ENCODE measurements at regions not wholly inside any gene's neighbourhood (a gene's known extent, or its start where the extent isn't known, plus 50 kb on each side); places are given as distances from the start of the nearest gene placed in this dataset.
"Not testable (repeated sequence)": the region's sequence is repeated elsewhere in the genome, so short reads cannot be mapped to it uniquely, and the experiment has no call there.

GRCh38 chr16:86277221-86277620 lies 233.1 kb upstream of the FOXF1 start:
- ATAC-seq (no peak), DNase-seq (ENCODE audit: low read depth, low spot score) (no peak), FAIRE-seq (no peak)
- no TSS peak for BruUV-seq (replicated peaks)
- TF ChIP-seq ESRRA (IDR thresholded peaks at IDR 0.05; ENCODE audit: low read length) (no peak), CBFB (IDR thresholded peaks at IDR 0.05; ENCODE audit: low read depth) (no peak), SPI1 (IDR thresholded peaks at IDR 0.05; ENCODE audit: borderline replicate concordance, insufficient read depth, low read depth, low read length) (no peak), SMAD5 (IDR thresholded peaks at IDR 0.05; ENCODE audit: low read depth) (no peak), PAX5 (IDR thresholded peaks at IDR 0.05; ENCODE audit: borderline replicate concordance, low read depth, low read length) (no peak), SIN3A (IDR thresholded peaks at IDR 0.05; ENCODE audit: low read depth, low read length) (no peak), ASH2L (IDR thresholded peaks at IDR 0.05; ENCODE audit: borderline replicate concordance, low read depth) (no peak), ZSCAN29 (IDR thresholded peaks at IDR 0.05) (no peak), NR2C1 (IDR thresholded peaks at IDR 0.05) (no peak), NFYA (IDR thresholded peaks at IDR 0.05; ENCODE audit: borderline replicate concordance, low read depth, low read length) (no peak), CBX3 (IDR thresholded peaks at IDR 0.05; ENCODE audit: borderline replicate concordance, low read depth) (no peak), BCL11A (IDR thresholded peaks at IDR 0.05; ENCODE audit: low read depth, low read length) (no peak), NRF1 (conservative IDR thresholded peaks at IDR 0.05; ENCODE audit: low read depth, low read length) (no peak)
- Histone ChIP-seq H3K4me3 (no peak overlapping the region), H3K27me3 (replicated peaks in 1 of 2; ENCODE audit: control insufficient read depth in 2 of 2, insufficient read depth in 2 of 2, low read length in 1 of 2) (peaks cover 0 to 3% of the 10 kb centered on the region in 2 experiments; a peak in 2 of 4 replicates), H3K79me2 (ENCODE audit: control insufficient read depth, insufficient read depth, low read length) (no peaks in the 10 kb centered on the region), H4K20me1 (ENCODE audit: control insufficient read depth, insufficient read depth) (no peaks in the 10 kb centered on the region), H2AFZ (ENCODE audit: control insufficient read depth, low read depth, low read length) (no peak overlapping the region), H3K9ac (ENCODE audit: control insufficient read depth, insufficient read depth, low read length) (no peak overlapping the region), H3K36me3 (ENCODE audit: control insufficient read depth in 2 of 2, insufficient read depth in 2 of 2, low read length in 1 of 2) (no peaks in the 10 kb centered on the region), H3K9me3 (replicated peaks; ENCODE audit: control insufficient read depth, insufficient read depth, low read length) (no peaks in the 10 kb centered on the region), H3K4me2 (ENCODE audit: control insufficient read depth, insufficient read depth) (no peak overlapping the region), H3K4me1 (ENCODE audit: control insufficient read depth, insufficient read depth, low read length) (no peaks in the 10 kb centered on the region), H3K27ac (ENCODE audit: control insufficient read depth, insufficient read depth) (no peak overlapping the region)
- 18% methylated on average over 3 of the region's 3 CpGs for WGBS (ENCODE audit: insufficient coverage, insufficient replicate concordance, low lambda C conversion rate, missing lambda C conversion rate)
- CTCF ChIA-PET: no interaction called here
- intact Hi-C loops (cut with micrococcal nuclease; ENCODE audit: unreplicated experiment) (no loop called here), in situ Hi-C loops (cut with MboI) (no loop called here)
- SMC1A ChIA-PET (ENCODE audit: uncharacterized antibody, unreplicated experiment): no interaction called here
- POLR2A ChIA-PET: no interaction called here
- RAD21 ChIA-PET (ENCODE audit: unreplicated experiment): no interaction called here

- 41% methylated on average over 4 of the region's 4 CpGs for WGBS (ENCODE audit: insufficient coverage, insufficient replicate concordance, low lambda C conversion rate, missing lambda C conversion rate)
- FAIRE-seq; ATAC-seq; SMC1A ChIA-PET (ENCODE audit: uncharacterized antibody, unreplicated experiment); H2AFZ ChIP-seq (ENCODE audit: control insufficient read depth, low read depth, low read length); H3K9me3 ChIP-seq (replicated peaks; ENCODE audit: control insufficient read depth, insufficient read depth, low read length); DNase-seq (ENCODE audit: low read depth, low spot score); RAD21 ChIA-PET (ENCODE audit: unreplicated experiment); intact Hi-C loops (cut with micrococcal nuclease; ENCODE audit: unreplicated experiment); H3K27ac ChIP-seq (ENCODE audit: control insufficient read depth, insufficient read depth); H3K79me2 ChIP-seq (ENCODE audit: control insufficient read depth, insufficient read depth, low read length); in situ Hi-C loops (cut with MboI); H4K20me1 ChIP-seq (ENCODE audit: control insufficient read depth, insufficient read depth); POLR2A ChIA-PET; H3K4me3 ChIP-seq; H3K36me3 ChIP-seq (ENCODE audit: control insufficient read depth in 2 of 2, insufficient read depth in 2 of 2, low read length in 1 of 2); H3K27me3 ChIP-seq (replicated peaks in 1 of 2; ENCODE audit: control insufficient read depth in 2 of 2, insufficient read depth in 2 of 2, low read length in 1 of 2); BruUV-seq (replicated peaks); CTCF ChIA-PET; H3K4me1 ChIP-seq (ENCODE audit: control insufficient read depth, insufficient read depth, low read length); H3K9ac ChIP-seq (ENCODE audit: control insufficient read depth, insufficient read depth, low read length); H3K4me2 ChIP-seq (ENCODE audit: control insufficient read depth, insufficient read depth): not testable (repeated sequence)
Observed at GRCh38 chr16:86277859-86278258, 232.5 kb upstream of the FOXF1 start.

All from GM12878 (cell line).